ENCODE measurements at regions not wholly inside any gene's neighbourhood (a gene's known extent, or its start where the extent isn't known, plus 50 kb on each side); places are given as distances from the start of the nearest gene placed in this dataset.

DNA sequence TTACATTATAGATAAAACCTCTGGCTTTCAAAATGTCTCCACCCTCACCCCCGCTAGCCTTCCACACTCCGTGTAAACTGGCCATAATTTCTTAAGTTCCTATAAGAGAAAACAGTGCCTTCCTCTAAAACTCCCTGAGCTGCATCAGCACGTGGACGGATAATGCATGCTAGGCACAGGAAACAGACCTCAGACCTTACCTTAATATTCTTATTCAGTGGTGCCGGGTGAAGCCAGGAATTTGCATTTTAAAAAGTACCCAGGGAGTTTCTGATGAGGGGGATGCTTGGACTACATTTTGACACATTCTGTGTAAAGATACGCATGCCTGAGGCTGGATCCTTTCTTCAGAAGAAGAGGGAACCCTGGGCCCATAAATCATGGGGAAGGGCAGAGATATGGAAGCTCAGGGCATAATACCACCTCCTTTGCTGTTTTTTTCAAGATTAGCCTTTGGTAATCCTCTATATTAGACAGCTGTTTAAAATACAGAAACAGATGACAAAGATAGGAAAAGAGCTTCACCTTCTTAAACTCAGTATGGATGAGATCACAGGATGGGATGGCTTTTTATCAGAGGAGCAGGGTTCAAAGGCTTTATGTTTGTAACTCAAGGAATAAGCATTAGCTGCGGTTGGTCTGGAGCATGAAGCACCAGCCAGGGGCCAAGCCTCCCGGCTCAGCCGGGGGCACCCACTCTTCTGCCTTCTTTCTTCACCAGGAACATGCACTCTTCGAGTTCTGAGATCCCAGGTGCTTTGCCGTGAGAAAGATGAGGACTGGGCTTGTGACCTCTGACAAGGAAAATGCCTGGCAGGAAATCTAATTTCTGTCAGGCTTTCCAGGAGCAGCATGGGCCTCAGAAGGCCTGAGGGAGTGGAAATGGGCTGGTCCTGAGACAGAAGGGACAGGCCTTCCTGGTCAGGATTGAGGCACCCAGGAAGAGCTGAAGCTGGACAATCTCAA lies 218.1 kb upstream of the SOX4 start:
- Histone ChIP-seq H3K9me3 (no peaks in the 10 kb centered on the region), H3K36me3 (ENCODE audit: control insufficient read depth, insufficient read depth, low read length) (no peaks in the 10 kb centered on the region), H3K27me3 (replicated peaks; ENCODE audit: control insufficient read depth, insufficient read depth, low read length) (no peaks in the 10 kb centered on the region), H3K4me1 (peaks cover 35% of the 10 kb centered on the region), H3K4me3 (ENCODE audit: low read depth, low read length) (no peak overlapping the region)
- TF ChIP-seq, protein P1, sequence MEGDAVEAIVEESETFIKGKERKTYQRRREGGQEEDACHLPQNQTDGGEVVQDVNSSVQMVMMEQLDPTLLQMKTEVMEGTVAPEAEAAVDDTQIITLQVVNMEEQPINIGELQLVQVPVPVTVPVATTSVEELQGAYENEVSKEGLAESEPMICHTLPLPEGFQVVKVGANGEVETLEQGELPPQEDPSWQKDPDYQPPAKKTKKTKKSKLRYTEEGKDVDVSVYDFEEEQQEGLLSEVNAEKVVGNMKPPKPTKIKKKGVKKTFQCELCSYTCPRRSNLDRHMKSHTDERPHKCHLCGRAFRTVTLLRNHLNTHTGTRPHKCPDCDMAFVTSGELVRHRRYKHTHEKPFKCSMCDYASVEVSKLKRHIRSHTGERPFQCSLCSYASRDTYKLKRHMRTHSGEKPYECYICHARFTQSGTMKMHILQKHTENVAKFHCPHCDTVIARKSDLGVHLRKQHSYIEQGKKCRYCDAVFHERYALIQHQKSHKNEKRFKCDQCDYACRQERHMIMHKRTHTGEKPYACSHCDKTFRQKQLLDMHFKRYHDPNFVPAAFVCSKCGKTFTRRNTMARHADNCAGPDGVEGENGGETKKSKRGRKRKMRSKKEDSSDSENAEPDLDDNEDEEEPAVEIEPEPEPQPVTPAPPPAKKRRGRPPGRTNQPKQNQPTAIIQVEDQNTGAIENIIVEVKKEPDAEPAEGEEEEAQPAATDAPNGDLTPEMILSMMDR (IDR thresholded peaks at IDR 0.05; ENCODE audit: insufficient read depth in 1 of 2, low read depth in 1 of 2, low read length in 1 of 2, severe bottlenecking in 1 of 2, unreplicated experiment in 1 of 2): no peak
- ChIA-PET POLR2A (no interaction called here), CTCF (no interaction called here)
- intact Hi-C loops (cut with micrococcal nuclease; ENCODE audit: unreplicated experiment): no loop called here
- Mint-ChIP-seq H3K36me3 (ENCODE audit: insufficient read depth, unreplicated experiment) (peaks cover 5% of the 10 kb centered on the region), H3K9me3 (ENCODE audit: unreplicated experiment) (no peaks in the 10 kb centered on the region), H3K4me1 (ENCODE audit: low read depth, unreplicated experiment) (peaks cover 36% of the 10 kb centered on the region), H3K27ac (ENCODE audit: unreplicated experiment) (peak overlapping the region; percentile 46), H3K4me3 (ENCODE audit: unreplicated experiment) (no peak overlapping the region), H3K27me3 (ENCODE audit: insufficient read depth, unreplicated experiment) (no peaks in the 10 kb centered on the region)
- no peak for DNase-seq
- BruUV-seq (replicated peaks): no TSS peak

DNA sequence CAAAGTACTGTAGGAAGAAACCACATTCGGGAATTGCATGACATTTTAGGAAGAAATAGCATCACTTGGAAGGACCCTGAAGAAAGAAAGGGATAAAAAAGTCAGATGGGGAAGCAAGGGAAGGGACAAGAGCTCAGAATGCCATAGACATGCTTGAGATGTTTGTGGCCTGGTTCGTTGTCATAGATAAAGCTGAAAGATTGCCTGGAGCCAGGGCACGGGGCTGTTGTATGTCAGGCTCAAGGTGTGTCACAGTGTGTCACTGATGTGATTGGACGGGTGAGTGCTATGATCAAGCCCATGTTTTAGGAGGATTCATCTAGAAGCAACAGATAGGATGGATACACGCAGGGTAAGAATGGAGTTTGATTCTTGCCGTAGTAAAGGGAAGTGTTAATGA lies 216.2 kb upstream of the SOX4 start:
- DNase-seq: peak; percentile 30 to 60
- Histone ChIP-seq H3K36me3 (ENCODE audit: control insufficient read depth, insufficient read depth, low read length) (no peaks in the 10 kb centered on the region), H3K9me3 (no peaks in the 10 kb centered on the region), H3K27me3 (replicated peaks; ENCODE audit: control insufficient read depth, insufficient read depth, low read length) (no peaks in the 10 kb centered on the region), H3K4me1 (peaks cover 46% of the 10 kb centered on the region), H3K4me3 (ENCODE audit: low read depth, low read length) (no peak overlapping the region)
- H3K27me3 Mint-ChIP-seq (ENCODE audit: insufficient read depth, unreplicated experiment): no peaks in the 10 kb centered on the region
- POLR2A ChIA-PET: no interaction called here
- peak overlapping the region; percentile 66 for H3K27ac Mint-ChIP-seq (ENCODE audit: unreplicated experiment)
- H3K36me3 Mint-ChIP-seq (ENCODE audit: insufficient read depth, unreplicated experiment): peaks cover 12% of the 10 kb centered on the region
- CTCF ChIA-PET: no interaction called here
- no peak overlapping the region for H3K4me3 Mint-ChIP-seq (ENCODE audit: unreplicated experiment)
- peaks cover 34% of the 10 kb centered on the region for H3K4me1 Mint-ChIP-seq (ENCODE audit: low read depth, unreplicated experiment)
- TF ChIP-seq, protein P1 (IDR thresholded peaks at IDR 0.05; ENCODE audit: insufficient read depth in 1 of 2, low read depth in 1 of 2, low read length in 1 of 2, severe bottlenecking in 1 of 2, unreplicated experiment in 1 of 2): no peak
- intact Hi-C loops (cut with micrococcal nuclease; ENCODE audit: unreplicated experiment): no loop called here
- H3K9me3 Mint-ChIP-seq (ENCODE audit: unreplicated experiment): no peaks in the 10 kb centered on the region
- BruUV-seq (replicated peaks): no TSS peak

DNA sequence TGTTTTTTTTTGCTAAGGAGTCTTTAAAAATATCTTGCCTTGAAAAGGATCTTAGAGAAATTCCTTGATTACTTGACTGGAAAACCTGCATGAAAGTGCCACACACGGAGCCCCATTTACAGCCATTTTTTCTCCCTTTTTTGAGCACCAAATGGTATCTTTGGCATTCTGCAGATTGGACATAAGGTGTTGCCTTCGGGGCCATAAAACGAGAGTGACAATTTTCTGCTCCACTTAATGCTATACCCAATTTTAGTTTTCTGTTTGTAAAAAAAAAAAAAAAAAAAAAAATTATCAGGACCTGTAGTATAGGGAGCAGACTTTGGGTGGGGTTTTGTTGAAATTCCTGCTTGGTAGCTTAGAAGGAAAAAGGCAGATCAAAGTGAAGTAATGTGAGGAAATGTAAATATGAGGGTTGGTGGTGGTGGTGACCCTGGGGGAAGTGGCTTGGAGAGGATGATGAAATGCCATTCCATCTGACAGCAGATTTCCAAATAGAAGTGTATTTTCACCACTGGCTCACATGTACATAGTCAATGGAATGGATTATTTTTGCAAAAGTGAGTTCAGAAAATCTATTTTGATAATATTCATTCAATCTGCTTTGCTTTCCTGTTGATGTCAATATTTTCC lies 212.1 kb upstream of the SOX4 start:
- peak; percentile 66 to 78 for DNase-seq
- H3K4me1 ChIP-seq: peaks cover 64% of the 10 kb centered on the region
- no peaks in the 10 kb centered on the region for H3K27me3 ChIP-seq (replicated peaks; ENCODE audit: control insufficient read depth, insufficient read depth, low read length)
- H3K36me3 ChIP-seq (ENCODE audit: control insufficient read depth, insufficient read depth, low read length): no peaks in the 10 kb centered on the region
- H3K4me3 ChIP-seq (ENCODE audit: low read depth, low read length): no peak overlapping the region
- Mint-ChIP-seq H3K36me3 (ENCODE audit: insufficient read depth, unreplicated experiment) (peaks cover 12% of the 10 kb centered on the region), H3K9me3 (ENCODE audit: unreplicated experiment) (no peaks in the 10 kb centered on the region), H3K4me1 (ENCODE audit: low read depth, unreplicated experiment) (peaks cover 59% of the 10 kb centered on the region), H3K4me3 (ENCODE audit: unreplicated experiment) (peak overlapping the region; percentile 29), H3K27ac (ENCODE audit: unreplicated experiment) (peak overlapping the region; percentile 85), H3K27me3 (ENCODE audit: insufficient read depth, unreplicated experiment) (no peaks in the 10 kb centered on the region)
- H3K9me3 ChIP-seq: no peaks in the 10 kb centered on the region
- ChIA-PET CTCF (interaction anchor here (0.6 to 0.7 kb wide), 2 partner anchors 14 to 144 kb away, joined by 3 to 4 read pairs; no protein-coding TSS in a partner anchor), POLR2A (no interaction called here)
- BruUV-seq (replicated peaks): no TSS peak
- TF ChIP-seq, protein P1 (IDR thresholded peaks at IDR 0.05; ENCODE audit: insufficient read depth in 1 of 2, low read depth in 1 of 2, low read length in 1 of 2, severe bottlenecking in 1 of 2, unreplicated experiment in 1 of 2): no peak
- intact Hi-C loops (cut with micrococcal nuclease; ENCODE audit: unreplicated experiment): loop anchor here (1.0 to 5.0 kb wide), 3 partner anchors 14 to 206 kb away; no protein-coding TSS in a partner anchor
